ENCODE measurements at regions not wholly inside any gene's neighbourhood (a gene's known extent, or its start where the extent isn't known, plus 50 kb on each side); places are given as distances from the start of the nearest gene placed in this dataset.

DNA sequence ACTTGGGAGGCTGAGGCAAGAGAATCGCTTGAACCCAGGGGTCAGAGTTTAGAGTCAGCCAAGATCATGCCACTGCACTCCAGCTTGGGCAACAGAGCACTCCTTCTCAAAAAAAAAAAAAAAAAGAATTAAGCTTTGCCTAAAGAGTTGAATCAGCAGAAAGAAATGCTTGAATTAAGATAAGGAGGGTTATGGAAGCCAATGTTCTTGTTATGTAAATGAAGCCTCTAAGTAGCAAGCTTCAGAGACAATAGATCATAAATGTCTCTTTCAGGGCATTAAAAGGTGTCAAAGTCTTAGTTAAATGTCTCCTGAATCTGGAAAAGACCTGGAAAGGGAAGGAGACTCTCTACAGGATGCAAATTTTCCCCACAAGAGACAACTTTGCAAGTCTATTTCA, 69.7 kb upstream of the FAM83B start:
- no peaks in the 10 kb centered on the region for H3K36me3 ChIP-seq (ENCODE audit: control insufficient read depth in 4 of 4, insufficient read depth in 4 of 4, low read length in 3 of 4)
- no peak overlapping the region for H3K27ac ChIP-seq (ENCODE audit: insufficient read depth in 1 of 2, low read depth in 1 of 2, low read length in 2 of 2, poor library complexity in 1 of 2, severe bottlenecking in 2 of 2)
- no peaks in the 10 kb centered on the region for H3K27me3 ChIP-seq (replicated peaks in 2 of 5; ENCODE audit: control insufficient read depth in 4 of 5, insufficient read depth in 5 of 5, low read length in 4 of 5)
- no peak overlapping the region for H3K4me3 ChIP-seq (ENCODE audit: control insufficient read depth in 1 of 7, extremely low read depth in 1 of 7, insufficient read depth in 4 of 7, low read depth in 2 of 7, low read length in 6 of 7)
- CTCF ChIA-PET = no interaction called here
- no peaks in the 10 kb centered on the region for H3K9me3 ChIP-seq (ENCODE audit: control extremely low read depth in 1 of 5, control insufficient read depth in 4 of 5, insufficient read depth in 2 of 5, low read depth in 1 of 5, low read length in 4 of 5)
- POLR2A ChIA-PET = no interaction called here
- no peak for DNase-seq
- no peaks in the 10 kb centered on the region for H3K4me1 ChIP-seq (ENCODE audit: control extremely low read depth in 1 of 4, control insufficient read depth in 4 of 4, insufficient read depth in 4 of 4, low read length in 3 of 4)
- WGBS (ENCODE audit: insufficient coverage) = 100% methylated on average over 1 of the region's 1 CpG

DNA sequence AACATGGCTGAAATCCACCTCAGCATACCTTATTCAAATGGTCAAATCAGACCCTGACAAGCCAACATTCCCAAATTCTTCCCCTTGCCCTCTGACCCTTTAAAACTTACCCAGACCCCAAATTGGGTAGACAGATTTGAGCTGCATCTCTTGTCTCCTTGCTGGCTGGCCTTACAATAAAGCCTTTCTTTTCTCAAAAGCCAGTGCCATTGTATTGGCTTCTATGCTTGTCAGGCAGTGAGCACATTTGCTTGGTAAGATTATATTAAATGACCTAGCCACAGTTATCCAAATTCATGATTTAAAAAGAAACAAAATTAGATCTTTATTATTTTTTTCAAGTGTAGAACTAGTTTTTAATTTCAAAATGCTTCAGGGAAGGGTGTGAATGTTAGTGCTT, 67.8 kb upstream of the FAM83B start:
- ChIA-PET POLR2A (no interaction called here), CTCF (interaction anchor here (1.6 kb wide), 1 partner anchor 74 kb away, joined by 3 read pairs; no protein-coding TSS in a partner anchor)
- Histone ChIP-seq H3K4me1 (ENCODE audit: control extremely low read depth in 1 of 4, control insufficient read depth in 4 of 4, insufficient read depth in 4 of 4, low read length in 3 of 4) (no peaks in the 10 kb centered on the region), H3K4me3 (ENCODE audit: control insufficient read depth in 1 of 7, extremely low read depth in 1 of 7, insufficient read depth in 4 of 7, low read depth in 2 of 7, low read length in 6 of 7) (no peak overlapping the region), H3K36me3 (ENCODE audit: control insufficient read depth in 4 of 4, insufficient read depth in 4 of 4, low read length in 3 of 4) (no peaks in the 10 kb centered on the region), H3K27me3 (replicated peaks in 2 of 5; ENCODE audit: control insufficient read depth in 4 of 5, insufficient read depth in 5 of 5, low read length in 4 of 5) (no peaks in the 10 kb centered on the region), H3K27ac (ENCODE audit: insufficient read depth in 1 of 2, low read depth in 1 of 2, low read length in 2 of 2, poor library complexity in 1 of 2, severe bottlenecking in 2 of 2) (no peak overlapping the region), H3K9me3 (ENCODE audit: control extremely low read depth in 1 of 5, control insufficient read depth in 4 of 5, insufficient read depth in 2 of 5, low read depth in 1 of 5, low read length in 4 of 5) (no peaks in the 10 kb centered on the region)
- DNase-seq = no peak

DNA sequence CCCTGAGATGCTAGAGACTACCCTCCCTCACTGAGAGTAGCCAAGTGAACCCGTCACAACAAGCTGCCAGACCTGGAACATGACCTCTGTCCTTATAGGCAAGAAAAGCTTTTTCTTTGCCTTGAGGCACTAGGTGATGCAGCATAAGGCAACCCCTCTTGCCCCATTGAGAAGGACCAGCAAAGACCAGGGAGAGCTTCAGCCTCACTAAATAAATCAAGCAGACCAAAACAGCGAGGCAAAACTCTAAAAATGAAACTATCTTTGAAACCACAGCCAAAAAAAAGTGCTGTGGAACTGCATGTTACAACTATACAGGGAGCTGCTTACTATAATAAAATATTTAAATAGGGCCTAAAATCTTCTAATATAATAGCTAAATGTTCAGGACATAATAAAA, 62.6 kb upstream of the FAM83B start:
- WGBS (ENCODE audit: insufficient coverage) = 100% methylated on average over 1 of the region's 2 CpGs
- H3K9me3 ChIP-seq (ENCODE audit: control extremely low read depth in 1 of 5, control insufficient read depth in 4 of 5, insufficient read depth in 2 of 5, low read depth in 1 of 5, low read length in 4 of 5) = no peaks in the 10 kb centered on the region
- H3K27me3 ChIP-seq (replicated peaks in 2 of 5; ENCODE audit: control insufficient read depth in 4 of 5, insufficient read depth in 5 of 5, low read length in 4 of 5) = no peaks in the 10 kb centered on the region
- H3K36me3 ChIP-seq (ENCODE audit: control insufficient read depth in 4 of 4, insufficient read depth in 4 of 4, low read length in 3 of 4) = no peaks in the 10 kb centered on the region
- no peak overlapping the region for H3K27ac ChIP-seq (ENCODE audit: insufficient read depth in 1 of 2, low read depth in 1 of 2, low read length in 2 of 2, poor library complexity in 1 of 2, severe bottlenecking in 2 of 2)
- CTCF ChIA-PET = no interaction called here
- no peaks in the 10 kb centered on the region for H3K4me1 ChIP-seq (ENCODE audit: control extremely low read depth in 1 of 4, control insufficient read depth in 4 of 4, insufficient read depth in 4 of 4, low read length in 3 of 4)
- POLR2A ChIA-PET = no interaction called here
- no peak overlapping the region for H3K4me3 ChIP-seq (ENCODE audit: control insufficient read depth in 1 of 7, extremely low read depth in 1 of 7, insufficient read depth in 4 of 7, low read depth in 2 of 7, low read length in 6 of 7)
- DNase-seq = no peak

DNA sequence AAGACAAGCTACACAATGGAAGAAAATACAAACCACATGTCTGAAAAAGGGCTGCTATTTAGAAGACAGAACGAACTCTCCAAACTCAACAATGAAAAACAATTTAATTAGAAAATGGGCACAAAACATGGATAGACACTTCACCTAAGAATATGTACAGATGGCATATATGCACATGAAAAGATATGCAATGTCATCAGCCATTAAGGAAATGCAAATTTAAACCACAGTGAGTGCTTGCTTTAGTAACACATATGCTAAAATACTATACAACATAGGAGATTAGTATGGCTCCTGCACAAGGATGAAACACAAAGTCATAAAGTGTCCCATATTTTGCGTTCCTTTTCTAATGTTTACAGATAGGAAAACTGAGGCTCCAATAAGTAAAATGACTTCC, 60.4 kb upstream of the FAM83B start:
- Histone ChIP-seq H3K9me3 (ENCODE audit: control extremely low read depth in 1 of 5, control insufficient read depth in 4 of 5, insufficient read depth in 2 of 5, low read depth in 1 of 5, low read length in 4 of 5) (no peaks in the 10 kb centered on the region), H3K4me3 (ENCODE audit: control insufficient read depth in 1 of 7, extremely low read depth in 1 of 7, insufficient read depth in 4 of 7, low read depth in 2 of 7, low read length in 6 of 7) (no peak overlapping the region), H3K36me3 (ENCODE audit: control insufficient read depth in 4 of 4, insufficient read depth in 4 of 4, low read length in 3 of 4) (no peaks in the 10 kb centered on the region), H3K27ac (ENCODE audit: insufficient read depth in 1 of 2, low read depth in 1 of 2, low read length in 2 of 2, poor library complexity in 1 of 2, severe bottlenecking in 2 of 2) (no peak overlapping the region), H3K4me1 (ENCODE audit: control extremely low read depth in 1 of 4, control insufficient read depth in 4 of 4, insufficient read depth in 4 of 4, low read length in 3 of 4) (no peaks in the 10 kb centered on the region), H3K27me3 (replicated peaks in 2 of 5; ENCODE audit: control insufficient read depth in 4 of 5, insufficient read depth in 5 of 5, low read length in 4 of 5) (no peaks in the 10 kb centered on the region)
- 100% methylated on average over 1 of the region's 2 CpGs for WGBS (ENCODE audit: insufficient coverage)
- CTCF ChIA-PET = no interaction called here
- POLR2A ChIA-PET = no interaction called here
- DNase-seq = no peak

DNA sequence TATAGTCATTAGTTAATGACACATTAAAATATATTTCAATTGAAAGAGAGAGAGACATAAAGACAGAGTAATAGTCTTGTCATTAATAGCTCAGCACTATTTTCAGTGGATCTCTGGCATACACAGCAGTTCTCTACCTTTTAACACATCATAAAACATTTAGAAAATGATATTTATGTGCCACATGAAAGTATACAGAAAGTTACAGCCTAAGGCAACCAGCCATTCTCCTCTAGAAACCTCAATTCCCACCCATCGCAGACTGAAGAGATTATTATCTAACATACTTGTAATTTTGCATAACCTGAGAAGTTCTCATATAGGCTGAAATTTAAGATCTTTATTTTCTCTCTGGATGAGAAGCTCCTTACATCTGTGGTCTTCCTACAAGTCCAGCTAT, 58.7 kb upstream of the FAM83B start:
- no CpG with 5 or more reads among the region's 1 CpG for WGBS (ENCODE audit: insufficient coverage)
- CTCF ChIA-PET = no interaction called here
- no peak for DNase-seq

More for the DNA sequence above, 58.7 kb upstream of the FAM83B start:
- POLR2A ChIA-PET = no interaction called here
- Histone ChIP-seq H3K4me1 (ENCODE audit: control extremely low read depth in 1 of 4, control insufficient read depth in 4 of 4, insufficient read depth in 4 of 4, low read length in 3 of 4) (no peaks in the 10 kb centered on the region), H3K27ac (ENCODE audit: insufficient read depth in 1 of 2, low read depth in 1 of 2, low read length in 2 of 2, poor library complexity in 1 of 2, severe bottlenecking in 2 of 2) (no peak overlapping the region), H3K9me3 (ENCODE audit: control extremely low read depth in 1 of 5, control insufficient read depth in 4 of 5, insufficient read depth in 2 of 5, low read depth in 1 of 5, low read length in 4 of 5) (no peaks in the 10 kb centered on the region), H3K4me3 (ENCODE audit: control insufficient read depth in 1 of 7, extremely low read depth in 1 of 7, insufficient read depth in 4 of 7, low read depth in 2 of 7, low read length in 6 of 7) (no peak overlapping the region), H3K27me3 (replicated peaks in 2 of 5; ENCODE audit: control insufficient read depth in 4 of 5, insufficient read depth in 5 of 5, low read length in 4 of 5) (no peaks in the 10 kb centered on the region), H3K36me3 (ENCODE audit: control insufficient read depth in 4 of 4, insufficient read depth in 4 of 4, low read length in 3 of 4) (no peaks in the 10 kb centered on the region)

All from common myeloid progenitor, CD34-positive (primary cell).